GM12892 (cell line): ENCODE measurements at regions not wholly inside any gene's neighbourhood (a gene's known extent, or its start where the extent isn't known, plus 50 kb on each side); places are given as distances from the start of the nearest gene placed in this dataset.

Source experiments
- POLR2A ChIP-seq: IDR thresholded peaks from 2 replicates; pipeline ENCODE4 v1.6.1; 2011; ENCODE audit warnings: low read depth, low read length, control low read depth
- POLR2AphosphoS5 ChIP-seq: IDR thresholded peaks from 2 replicates; pipeline ENCODE4 v1.6.1; 2011; ENCODE audit warnings: low read depth, low read length, control low read depth

- TF ChIP-seq POLR2AphosphoS5 (no peak), POLR2A (no peak)
Measured at GRCh38 chr5:103804711-103805110, 242.1 kb upstream of the NUDT12 start.
